GM21576 (cell line): ENCODE measurements at regions not wholly inside any gene's neighbourhood (a gene's known extent, or its start where the extent isn't known, plus 50 kb on each side); places are given as distances from the start of the nearest gene placed in this dataset.
"Not testable (repeated sequence)": the region's sequence is repeated elsewhere in the genome, so short reads cannot be mapped to it uniquely, and the experiment has no call there.

Experiments used
- ATAC-seq: cut with Tn5 transposase; IDR thresholded peaks from one replicate; pipeline ENCODE4 v1.9.1; 2021; ENCODE audit warnings: mild to moderate bottlenecking, moderate library complexity; ENCODE audit not compliant: unreplicated experiment

- ATAC-seq = no peak
These were observed 674.4 kb upstream of the LCORL start for GRCh38 chr4:18695733-18696527.

- no peak for ATAC-seq
These were observed 670.1 kb upstream of the LCORL start for GRCh38 chr4:18691431-18692200.

- no peak for ATAC-seq
These were observed 668.9 kb upstream of the LCORL start for GRCh38 chr4:18690291-18690955.

GRCh38 chr4:18689308-18690115 is 668.0 kb upstream of the LCORL start:
- no peak for ATAC-seq

GRCh38 chr4:18688351-18688750 is 666.8 kb upstream of the LCORL start:
- ATAC-seq = not testable (repeated sequence)

- ATAC-seq = no peak
These were observed 664.9 kb upstream of the LCORL start for GRCh38 chr4:18686338-18687037.

- no peak for ATAC-seq
These were observed 663.4 kb upstream of the LCORL start for GRCh38 chr4:18684932-18685331.

GRCh38 chr4:18676526-18676915 is 655.0 kb upstream of the LCORL start:
- ATAC-seq = no peak

GRCh38 chr4:18675586-18676525 is 654.3 kb upstream of the LCORL start:
- no peak for ATAC-seq

GRCh38 chr4:18670034-18670433 is 648.5 kb upstream of the LCORL start:
- no peak for ATAC-seq

GRCh38 chr4:18669390-18669789 is 647.8 kb upstream of the LCORL start:
- ATAC-seq = no peak

GRCh38 chr4:18666322-18666721 is 644.8 kb upstream of the LCORL start:
- no peak for ATAC-seq

GRCh38 chr4:18664171-18664570 is 642.6 kb upstream of the LCORL start:
- ATAC-seq = no peak

- ATAC-seq = no peak
These were observed 623.8 kb upstream of the LCORL start for GRCh38 chr4:18645351-18645750.

GRCh38 chr4:18641334-18641733 is 619.8 kb upstream of the LCORL start:
- no peak for ATAC-seq

- no peak for ATAC-seq
These were observed 616.5 kb upstream of the LCORL start for GRCh38 chr4:18638031-18638430.

GRCh38 chr4:18636001-18636585 is 614.5 kb upstream of the LCORL start:
- ATAC-seq = no peak

GRCh38 chr4:18635531-18635930 is 614.0 kb upstream of the LCORL start:
- no peak for ATAC-seq

- no peak for ATAC-seq
These were observed 610.0 kb upstream of the LCORL start for GRCh38 chr4:18631586-18631985.
